ENCODE measurements at regions not wholly inside any gene's neighbourhood (a gene's known extent, or its start where the extent isn't known, plus 50 kb on each side); places are given as distances from the start of the nearest gene placed in this dataset.
"Not testable (repeated sequence)": the region's sequence is repeated elsewhere in the genome, so short reads cannot be mapped to it uniquely, and the experiment has no call there.

GRCh38 chr13:79898996-79899395, 418.0 kb downstream of the NDFIP2 start:
- H3K4me3 ChIP-seq = no peak overlapping the region
- TF ChIP-seq POLR2AphosphoS5 (IDR thresholded peaks at IDR 0.05) (no peak), POLR2A (IDR thresholded peaks at IDR 0.05) (no peak), CTCF (IDR thresholded peaks at IDR 0.05) (no peak)
- no peaks in the 10 kb centered on the region for H3K27me3 ChIP-seq (replicated peaks; ENCODE audit: insufficient read depth)
- 100% methylated on average over 1 of the region's 1 CpG for WGBS
- no peaks in the 10 kb centered on the region for H3K36me3 ChIP-seq
- no peaks in the 10 kb centered on the region for H3K4me1 ChIP-seq (replicated peaks)
- DNase-seq (ENCODE audit: low spot score) = no peak
- no peaks in the 10 kb centered on the region for H3K9me3 ChIP-seq
- H3K27ac ChIP-seq = no peak overlapping the region
- intact Hi-C loops (cut with DNase I) = no loop called here

- DNase-seq (ENCODE audit: low spot score) = no peak
- H3K4me3 ChIP-seq = no peak overlapping the region
- intact Hi-C loops (cut with DNase I) = no loop called here
- no peaks in the 10 kb centered on the region for H3K9me3 ChIP-seq
- no peaks in the 10 kb centered on the region for H3K36me3 ChIP-seq
- TF ChIP-seq POLR2AphosphoS5 (IDR thresholded peaks at IDR 0.05) (no peak), POLR2A (IDR thresholded peaks at IDR 0.05) (no peak), CTCF (IDR thresholded peaks at IDR 0.05) (no peak)
- no peaks in the 10 kb centered on the region for H3K27me3 ChIP-seq (replicated peaks; ENCODE audit: insufficient read depth)
- H3K27ac ChIP-seq = no peak overlapping the region
- no peaks in the 10 kb centered on the region for H3K4me1 ChIP-seq (replicated peaks)
- WGBS = 93% methylated on average over 2 of the region's 2 CpGs
These were observed 417.4 kb downstream of the NDFIP2 start for GRCh38 chr13:79898202-79898826.

- H3K9me3 ChIP-seq = no peaks in the 10 kb centered on the region
- no peak overlapping the region for H3K27ac ChIP-seq
- TF ChIP-seq POLR2A (IDR thresholded peaks at IDR 0.05) (no peak), CTCF (IDR thresholded peaks at IDR 0.05) (no peak), POLR2AphosphoS5 (IDR thresholded peaks at IDR 0.05) (no peak)
- no peaks in the 10 kb centered on the region for H3K27me3 ChIP-seq (replicated peaks; ENCODE audit: insufficient read depth)
- intact Hi-C loops (cut with DNase I) = no loop called here
- H3K4me3 ChIP-seq = no peak overlapping the region
- H3K36me3 ChIP-seq = no peaks in the 10 kb centered on the region
- 50% methylated on average over 2 of the region's 2 CpGs for WGBS
- H3K4me1 ChIP-seq (replicated peaks) = no peaks in the 10 kb centered on the region
- DNase-seq (ENCODE audit: low spot score) = no peak
These were observed 415.9 kb downstream of the NDFIP2 start for GRCh38 chr13:79896851-79897250.

GRCh38 chr13:79895416-79895815, 414.5 kb downstream of the NDFIP2 start:
- H3K4me3 ChIP-seq = no peak overlapping the region
- H3K36me3 ChIP-seq = no peaks in the 10 kb centered on the region
- DNase-seq (ENCODE audit: low spot score) = no peak
- TF ChIP-seq POLR2AphosphoS5 (IDR thresholded peaks at IDR 0.05) = no peak
- no peaks in the 10 kb centered on the region for H3K4me1 ChIP-seq (replicated peaks)
- 94% methylated on average over 6 of the region's 6 CpGs for WGBS
- no peaks in the 10 kb centered on the region for H3K9me3 ChIP-seq
- H3K27me3 ChIP-seq (replicated peaks; ENCODE audit: insufficient read depth) = no peaks in the 10 kb centered on the region
- intact Hi-C loops (cut with DNase I) = no loop called here
- no peak overlapping the region for H3K27ac ChIP-seq

GRCh38 chr13:79887278-79887677, 406.3 kb downstream of the NDFIP2 start:
- H3K36me3 ChIP-seq; H3K4me3 ChIP-seq; DNase-seq (ENCODE audit: low spot score); H3K9me3 ChIP-seq; H3K4me1 ChIP-seq (replicated peaks); H3K27me3 ChIP-seq (replicated peaks; ENCODE audit: insufficient read depth); H3K27ac ChIP-seq; intact Hi-C loops (cut with DNase I): not testable (repeated sequence)
- WGBS = 82% methylated on average over 8 of the region's 8 CpGs

GRCh38 chr13:79886601-79887000, 405.6 kb downstream of the NDFIP2 start:
- no peak overlapping the region for H3K27ac ChIP-seq
- no peaks in the 10 kb centered on the region for H3K9me3 ChIP-seq
- 66% methylated on average over 3 of the region's 3 CpGs for WGBS
- H3K27me3 ChIP-seq (replicated peaks; ENCODE audit: insufficient read depth) = no peaks in the 10 kb centered on the region
- intact Hi-C loops (cut with DNase I) = no loop called here
- no peak for DNase-seq (ENCODE audit: low spot score)
- no peaks in the 10 kb centered on the region for H3K36me3 ChIP-seq
- TF ChIP-seq CTCF (IDR thresholded peaks at IDR 0.05) (no peak), POLR2AphosphoS5 (IDR thresholded peaks at IDR 0.05) (no peak)
- no peaks in the 10 kb centered on the region for H3K4me1 ChIP-seq (replicated peaks)
- no peak overlapping the region for H3K4me3 ChIP-seq

All from prostate gland (tissue), 2 donors.